GM18868 (cell line): ENCODE measurements at regions not wholly inside any gene's neighbourhood (a gene's known extent, or its start where the extent isn't known, plus 50 kb on each side); places are given as distances from the start of the nearest gene placed in this dataset.
"Not testable (repeated sequence)": the region's sequence is repeated elsewhere in the genome, so short reads cannot be mapped to it uniquely, and the experiment has no call there.

ENCODE experiments used
- ATAC-seq: cut with Tn5 transposase; IDR thresholded peaks from one replicate; pipeline ENCODE4 v1.9.1; 2021; ENCODE audit warnings: mild to moderate bottlenecking, moderate library complexity; ENCODE audit not compliant: unreplicated experiment

- ATAC-seq = no peak
Observed at GRCh38 chr2:184302506-184302905, 295.8 kb upstream of the ZNF804A start.

- no peak for ATAC-seq
Observed at GRCh38 chr2:184304006-184304405, 294.3 kb upstream of the ZNF804A start.

- ATAC-seq = no peak
Observed at GRCh38 chr2:184305105-184305504, 293.2 kb upstream of the ZNF804A start.

GRCh38 chr2:184308706-184309105, 289.6 kb upstream of the ZNF804A start:
- no peak for ATAC-seq

- ATAC-seq = no peak
Observed at GRCh38 chr2:184312970-184313369, 285.4 kb upstream of the ZNF804A start.

- no peak for ATAC-seq
Observed at GRCh38 chr2:184314829-184315228, 283.5 kb upstream of the ZNF804A start.

- no peak for ATAC-seq
Observed at GRCh38 chr2:184316921-184317320, 281.4 kb upstream of the ZNF804A start.

GRCh38 chr2:184322615-184323014, 275.7 kb upstream of the ZNF804A start:
- ATAC-seq = no peak

GRCh38 chr2:184326066-184326465, 272.3 kb upstream of the ZNF804A start:
- ATAC-seq = no peak

- not testable (repeated sequence) for ATAC-seq
Observed at GRCh38 chr2:184327805-184328204, 270.5 kb upstream of the ZNF804A start.

GRCh38 chr2:184330561-184330960, 267.8 kb upstream of the ZNF804A start:
- not testable (repeated sequence) for ATAC-seq

- no peak for ATAC-seq
Observed at GRCh38 chr2:184336688-184337087, 261.6 kb upstream of the ZNF804A start.

- ATAC-seq = no peak
Observed at GRCh38 chr2:184338771-184339170, 259.6 kb upstream of the ZNF804A start.

- ATAC-seq = no peak
Observed at GRCh38 chr2:184339966-184340365, 258.4 kb upstream of the ZNF804A start.

GRCh38 chr2:184346338-184346862, 251.9 kb upstream of the ZNF804A start:
- no peak for ATAC-seq

- no peak for ATAC-seq
Observed at GRCh38 chr2:184351126-184351525, 247.2 kb upstream of the ZNF804A start.

- ATAC-seq = peak; percentile 67
Observed at GRCh38 chr2:184357033-184357432, 241.3 kb upstream of the ZNF804A start.

- no peak for ATAC-seq
Observed at GRCh38 chr2:184359379-184359778, 238.9 kb upstream of the ZNF804A start.

GRCh38 chr2:184363213-184363612, 235.1 kb upstream of the ZNF804A start:
- peak; percentile 36 for ATAC-seq

GRCh38 chr2:184367211-184367610, 231.1 kb upstream of the ZNF804A start:
- no peak for ATAC-seq

- ATAC-seq = no peak
Observed at GRCh38 chr2:184369307-184369706, 229.0 kb upstream of the ZNF804A start.

GRCh38 chr2:184370954-184371353, 227.4 kb upstream of the ZNF804A start:
- ATAC-seq = peak; percentile 53

GRCh38 chr2:184371641-184372040, 226.7 kb upstream of the ZNF804A start:
- no peak for ATAC-seq
